ENCODE measurements at regions not wholly inside any gene's neighbourhood (a gene's known extent, or its start where the extent isn't known, plus 50 kb on each side); places are given as distances from the start of the nearest gene placed in this dataset.

DNA sequence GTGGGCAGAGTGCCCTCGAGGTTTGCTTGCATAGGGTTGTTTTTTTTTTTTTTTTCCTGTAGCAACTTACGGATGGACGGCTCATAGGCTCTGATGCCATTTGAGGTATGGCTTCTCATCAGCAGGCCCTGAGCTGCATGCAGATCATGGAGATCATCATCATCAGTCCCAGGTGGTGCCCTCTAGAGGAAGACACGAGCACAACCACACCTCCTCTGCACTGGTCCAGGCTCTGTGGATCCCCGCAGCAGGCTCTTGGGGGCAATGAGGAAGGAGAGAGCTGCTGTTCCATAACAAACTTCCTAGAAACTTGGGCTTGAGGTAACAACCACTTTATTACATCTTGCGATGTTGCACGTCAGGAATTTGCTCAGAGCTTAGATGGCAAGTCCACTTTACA is 132.7 kb upstream of the CXCL12 start:
- TF ChIP-seq, protein P1, sequence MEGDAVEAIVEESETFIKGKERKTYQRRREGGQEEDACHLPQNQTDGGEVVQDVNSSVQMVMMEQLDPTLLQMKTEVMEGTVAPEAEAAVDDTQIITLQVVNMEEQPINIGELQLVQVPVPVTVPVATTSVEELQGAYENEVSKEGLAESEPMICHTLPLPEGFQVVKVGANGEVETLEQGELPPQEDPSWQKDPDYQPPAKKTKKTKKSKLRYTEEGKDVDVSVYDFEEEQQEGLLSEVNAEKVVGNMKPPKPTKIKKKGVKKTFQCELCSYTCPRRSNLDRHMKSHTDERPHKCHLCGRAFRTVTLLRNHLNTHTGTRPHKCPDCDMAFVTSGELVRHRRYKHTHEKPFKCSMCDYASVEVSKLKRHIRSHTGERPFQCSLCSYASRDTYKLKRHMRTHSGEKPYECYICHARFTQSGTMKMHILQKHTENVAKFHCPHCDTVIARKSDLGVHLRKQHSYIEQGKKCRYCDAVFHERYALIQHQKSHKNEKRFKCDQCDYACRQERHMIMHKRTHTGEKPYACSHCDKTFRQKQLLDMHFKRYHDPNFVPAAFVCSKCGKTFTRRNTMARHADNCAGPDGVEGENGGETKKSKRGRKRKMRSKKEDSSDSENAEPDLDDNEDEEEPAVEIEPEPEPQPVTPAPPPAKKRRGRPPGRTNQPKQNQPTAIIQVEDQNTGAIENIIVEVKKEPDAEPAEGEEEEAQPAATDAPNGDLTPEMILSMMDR (IDR thresholded peaks at IDR 0.05; ENCODE audit: low read depth, low read length) = no peak; the same call in 1 of the 2 replicates
- DNase-seq (ENCODE audit: extremely low read depth, low read depth) = no peak

DNA sequence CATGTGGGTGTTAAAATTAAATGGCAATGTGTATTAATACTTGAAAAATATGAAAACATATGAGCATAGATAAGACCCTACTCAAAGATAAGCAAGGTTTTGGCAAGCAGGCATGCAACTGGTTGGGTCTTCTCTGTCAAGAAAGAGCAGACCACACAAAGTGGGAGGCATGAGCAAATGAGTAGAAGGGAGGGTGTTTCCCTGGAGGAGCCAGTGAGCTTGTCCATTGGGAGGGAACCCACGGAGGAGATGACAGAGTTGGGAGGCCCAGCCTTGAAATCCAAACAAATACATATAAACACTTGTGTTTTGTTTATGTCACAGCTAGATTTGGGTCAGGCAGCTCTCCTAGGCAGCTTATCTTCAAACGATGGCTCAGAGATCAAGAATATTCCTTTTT is 134.5 kb upstream of the CXCL12 start:
- no peak for DNase-seq (ENCODE audit: extremely low read depth, low read depth)
- TF ChIP-seq, protein P1 (IDR thresholded peaks at IDR 0.05; ENCODE audit: low read depth, low read length) = no peak

DNA sequence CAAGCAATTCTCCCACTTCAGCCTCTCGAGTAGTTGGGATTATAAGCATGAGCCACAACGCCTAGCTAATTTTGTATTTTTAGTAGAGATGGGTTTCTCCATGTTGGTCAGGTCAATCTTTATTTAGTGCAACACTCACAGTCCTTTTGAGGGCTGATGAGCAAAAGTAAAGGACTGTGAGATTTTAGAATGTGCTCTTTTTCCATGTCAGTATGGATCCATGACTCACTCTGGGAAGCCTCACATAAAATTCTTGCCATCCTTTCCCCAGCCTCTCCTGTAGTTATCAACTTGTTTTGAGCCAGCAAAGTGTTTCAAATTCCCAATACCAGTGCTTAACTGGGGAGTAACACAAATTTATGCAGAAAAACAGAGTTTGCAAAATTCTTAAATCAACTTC is 135.8 kb upstream of the CXCL12 start:
- DNase-seq (ENCODE audit: extremely low read depth, low read depth) = no peak
- TF ChIP-seq, protein P1 (IDR thresholded peaks at IDR 0.05; ENCODE audit: low read depth, low read length) = no peak

DNA sequence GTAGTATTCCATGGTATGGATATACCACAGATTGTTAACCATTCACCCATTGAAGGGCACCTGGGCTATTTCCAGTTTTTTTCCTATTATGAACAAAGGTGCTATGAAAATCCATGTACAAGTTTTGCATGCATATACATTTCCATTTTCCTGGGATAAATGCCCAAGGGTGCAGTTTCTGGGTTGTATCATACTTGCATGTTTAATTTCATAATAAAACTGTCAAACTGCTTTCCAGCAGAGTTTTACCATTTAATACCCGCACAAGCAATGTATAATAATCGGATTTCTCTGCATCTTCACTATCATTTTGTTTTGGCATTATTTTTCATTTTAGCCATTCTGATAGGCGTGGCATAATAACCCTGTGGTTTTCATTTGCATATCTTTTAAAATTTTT is 154.3 kb upstream of the CXCL12 start:
- no peak for DNase-seq (ENCODE audit: extremely low read depth, low read depth)
- TF ChIP-seq, protein P1 (IDR thresholded peaks at IDR 0.05; ENCODE audit: low read depth, low read length) = no peak

DNA sequence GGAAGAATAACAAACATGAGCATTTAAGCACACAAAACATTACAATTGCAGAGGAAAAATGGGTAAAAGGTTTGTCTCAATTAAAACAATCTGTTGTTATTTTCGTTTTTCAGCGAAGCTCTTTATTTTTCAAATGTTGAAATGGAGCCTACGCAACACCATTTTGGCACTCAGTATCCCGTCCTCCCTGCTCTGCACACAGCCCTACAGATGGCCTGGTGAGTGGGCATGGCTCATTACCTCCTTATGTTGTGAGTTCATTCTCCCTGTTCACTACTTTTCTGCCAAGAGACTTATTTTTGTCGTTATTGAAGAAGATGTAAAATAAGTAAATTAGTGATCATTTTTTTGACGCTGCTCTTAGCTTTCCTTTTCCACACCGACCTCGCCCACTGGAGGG is 167.8 kb upstream of the CXCL12 start:
- DNase-seq (ENCODE audit: extremely low read depth, low read depth) = no peak
- TF ChIP-seq, protein P1 (IDR thresholded peaks at IDR 0.05; ENCODE audit: low read depth, low read length) = no peak

DNA sequence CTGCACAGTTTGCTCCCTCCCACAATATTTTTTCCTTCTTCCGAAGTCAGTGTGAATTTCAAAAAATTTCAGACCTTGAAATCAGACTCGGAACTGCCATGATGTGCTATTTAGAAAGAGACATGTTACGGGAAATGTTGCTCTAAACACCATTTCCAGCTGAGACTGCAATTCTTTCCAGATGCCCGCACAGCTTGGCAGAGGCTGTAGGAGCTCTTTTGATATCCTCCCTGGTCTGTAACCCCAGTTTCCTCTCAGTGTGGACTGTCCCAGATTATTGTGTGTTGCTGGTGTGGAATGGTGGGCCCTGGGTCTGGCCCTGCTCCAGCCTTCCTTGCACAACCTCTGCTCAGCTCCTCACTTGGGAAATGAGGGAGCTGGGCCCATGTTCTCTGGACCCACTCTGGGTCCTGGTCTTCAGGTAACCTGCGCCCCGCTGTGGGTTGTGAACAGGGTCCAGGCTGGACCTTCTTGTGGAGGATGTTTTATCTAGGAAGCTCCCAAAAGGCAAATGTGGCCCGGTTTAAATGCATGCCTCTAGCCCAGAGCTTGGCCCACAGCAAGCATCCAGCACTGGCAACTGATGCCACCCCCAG is 172.8 kb upstream of the CXCL12 start:
- no peak for DNase-seq (ENCODE audit: extremely low read depth, low read depth)
- TF ChIP-seq, protein P1 (IDR thresholded peaks at IDR 0.05; ENCODE audit: low read depth, low read length) = no peak

DNA sequence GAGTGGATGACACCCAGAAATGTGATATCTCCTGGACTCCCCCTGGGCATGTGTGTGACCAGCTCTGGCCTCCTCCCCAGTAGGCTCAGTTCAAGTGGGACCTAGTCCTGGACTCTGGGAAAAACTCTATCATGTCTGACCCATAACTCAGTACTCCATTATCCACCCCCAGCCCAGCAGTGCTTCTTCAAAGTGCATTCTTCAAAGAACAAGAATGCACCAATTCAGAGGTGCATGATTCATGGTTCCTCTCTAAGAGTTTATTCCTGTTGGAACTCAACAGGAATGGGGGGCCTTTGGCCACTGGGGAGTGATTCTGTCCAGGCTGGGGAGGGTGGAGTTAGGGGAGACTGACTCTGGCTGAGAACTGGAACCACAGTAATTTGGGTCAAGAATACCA is 173.6 kb upstream of the CXCL12 start:
- DNase-seq (ENCODE audit: extremely low read depth, low read depth) = no peak
- TF ChIP-seq, protein P1 (IDR thresholded peaks at IDR 0.05; ENCODE audit: low read depth, low read length) = no peak
